Activated T-cell treated with anti-CD3 and anti-CD28 coated beads for 24 hours (primary cell): ENCODE measurements at regions not wholly inside any gene's neighbourhood (a gene's known extent, or its start where the extent isn't known, plus 50 kb on each side); places are given as distances from the start of the nearest gene placed in this dataset.

Experiments used
- DNase-seq: peaks from one replicate; pipeline ENCODE4 v3.0.0-alpha.2; 2020; ENCODE audit warnings: low read depth

DNA sequence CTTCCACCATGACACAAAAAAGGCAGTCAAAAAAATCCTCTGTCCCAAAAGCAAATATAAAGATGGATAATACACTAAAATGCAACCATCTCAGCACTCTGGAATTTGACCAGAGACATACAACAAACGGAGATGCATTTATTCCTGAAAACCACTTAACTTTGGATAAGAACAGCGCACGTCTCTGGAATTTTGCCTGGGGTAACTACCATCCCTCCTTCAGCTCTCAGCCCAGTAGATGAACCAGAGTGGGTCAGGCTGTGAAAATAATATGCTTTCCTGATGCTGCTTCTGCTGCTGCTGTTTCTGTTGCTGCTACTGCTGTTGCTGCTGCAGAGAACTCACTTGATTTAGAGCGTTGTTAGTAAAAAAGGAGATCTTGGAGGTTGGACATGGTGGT is 133.8 kb upstream of the ACVR2A start:
- no peak for DNase-seq

DNA sequence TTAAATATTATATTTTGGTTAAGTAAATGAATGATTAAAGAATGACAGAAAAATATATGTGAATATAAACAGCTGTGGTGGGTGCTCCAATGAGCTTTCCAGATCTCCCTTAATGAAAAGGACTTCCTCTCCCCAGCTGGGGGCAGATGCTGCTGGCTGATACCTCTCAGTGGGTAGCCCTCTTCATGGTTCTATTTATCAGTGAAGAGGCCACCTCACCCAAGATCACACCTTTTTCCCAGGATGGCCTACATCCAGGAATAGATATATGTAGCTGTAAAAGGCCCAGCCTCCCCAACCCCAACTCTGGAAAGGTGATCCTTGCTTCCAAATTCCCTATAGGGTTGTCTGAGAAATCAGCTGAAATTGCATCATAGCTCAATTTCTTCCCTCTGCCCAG is 135.2 kb upstream of the ACVR2A start:
- no peak for DNase-seq

- DNase-seq = no peak
Observed at GRCh38 chr2:147703171-147703570, 141.7 kb upstream of the ACVR2A start.

GRCh38 chr2:147698166-147698565 is 146.7 kb upstream of the ACVR2A start:
- no peak for DNase-seq

DNA sequence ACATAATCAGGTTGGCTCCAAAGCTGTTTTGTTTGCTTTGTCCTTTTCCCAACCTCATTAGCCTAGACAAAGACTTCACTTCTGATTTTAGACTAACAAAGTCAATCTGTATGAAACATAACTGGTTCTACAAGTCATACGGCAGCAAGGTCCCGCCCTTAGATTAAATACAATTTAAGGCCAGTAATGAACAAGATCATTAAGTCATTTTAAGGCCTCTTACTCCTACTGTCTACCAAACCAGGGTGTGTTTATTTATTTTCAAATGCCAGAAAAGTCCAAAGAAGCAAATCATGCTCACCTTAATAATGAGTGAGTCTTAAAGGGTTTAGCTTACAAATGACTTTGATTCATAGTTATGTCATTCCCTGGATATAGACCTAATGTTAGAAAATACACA is 148.4 kb upstream of the ACVR2A start:
- no peak for DNase-seq

DNA sequence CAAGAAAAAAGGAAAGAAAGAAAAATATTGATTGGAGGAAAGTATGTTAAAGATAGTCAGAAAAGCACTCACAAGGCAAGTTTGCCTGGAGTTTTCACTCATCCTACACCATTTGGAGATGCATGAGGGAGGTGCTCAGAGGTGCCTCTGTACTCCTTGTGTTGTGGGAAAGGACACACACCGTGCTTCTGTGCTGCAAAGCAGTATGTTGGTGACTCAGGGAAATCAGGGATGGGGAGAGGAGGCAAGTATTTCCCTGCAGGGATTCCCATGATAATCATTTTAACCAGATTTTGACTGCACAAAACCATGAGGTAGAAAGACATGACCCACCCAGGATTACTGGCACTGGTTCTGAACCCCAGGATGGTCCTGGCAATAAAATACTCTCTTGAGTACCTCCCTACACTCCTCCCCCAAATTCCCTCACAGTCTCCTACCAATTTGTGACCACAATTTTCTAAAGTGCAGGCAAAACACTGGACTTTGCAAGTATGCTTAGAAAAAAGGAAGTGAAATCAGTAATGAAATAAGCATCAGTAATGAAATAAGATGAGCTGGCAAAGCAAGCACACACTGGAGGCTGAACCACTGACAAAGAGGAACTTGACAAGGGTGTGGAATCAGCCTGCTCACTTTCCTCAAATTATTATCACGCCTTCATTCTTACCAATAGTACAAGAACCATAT is 155.5 kb upstream of the ACVR2A start:
- no peak for DNase-seq

DNA sequence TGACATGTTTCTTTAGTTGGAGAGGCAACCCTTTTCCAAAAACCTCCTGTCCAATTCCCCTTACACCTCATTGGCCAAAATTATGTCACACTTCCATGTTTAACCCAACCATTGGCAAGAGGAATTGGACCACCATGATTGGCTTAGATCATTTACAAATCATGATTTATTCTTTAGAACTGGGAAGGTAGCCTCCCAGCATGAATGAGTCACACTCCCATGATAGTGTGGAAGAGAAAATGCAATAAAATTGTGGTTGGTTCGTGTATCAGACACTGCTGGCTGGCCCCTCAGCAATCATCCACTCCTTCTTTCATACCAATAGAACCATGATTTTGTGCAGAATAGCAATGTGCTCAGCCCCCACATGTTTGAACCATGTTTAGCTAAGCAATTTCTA is 156.6 kb upstream of the ACVR2A start:
- DNase-seq = no peak

- no peak for DNase-seq
Observed at GRCh38 chr2:147686365-147686764, 158.5 kb upstream of the ACVR2A start.

GRCh38 chr2:147684903-147685302 is 159.9 kb upstream of the ACVR2A start:
- no peak for DNase-seq

DNA sequence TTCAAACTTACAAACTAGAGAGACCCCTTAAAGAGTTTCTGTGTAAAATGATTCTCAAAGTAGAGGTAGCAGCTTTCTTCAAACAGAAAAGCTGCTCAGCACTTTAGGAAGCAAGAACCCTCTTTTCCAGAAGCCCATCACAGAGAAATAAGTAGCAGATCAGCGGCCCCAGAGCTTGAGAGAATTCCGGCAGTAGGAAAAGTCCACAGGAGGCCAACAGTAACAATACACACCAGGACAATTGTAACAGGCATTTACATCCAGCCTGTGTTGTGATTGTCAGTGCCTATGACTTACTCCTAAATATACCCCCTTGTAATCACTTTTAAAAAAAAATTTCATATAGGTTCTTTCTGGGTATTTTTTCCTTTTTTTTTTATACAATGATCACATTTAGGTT is 161.4 kb upstream of the ACVR2A start:
- no peak for DNase-seq

DNA sequence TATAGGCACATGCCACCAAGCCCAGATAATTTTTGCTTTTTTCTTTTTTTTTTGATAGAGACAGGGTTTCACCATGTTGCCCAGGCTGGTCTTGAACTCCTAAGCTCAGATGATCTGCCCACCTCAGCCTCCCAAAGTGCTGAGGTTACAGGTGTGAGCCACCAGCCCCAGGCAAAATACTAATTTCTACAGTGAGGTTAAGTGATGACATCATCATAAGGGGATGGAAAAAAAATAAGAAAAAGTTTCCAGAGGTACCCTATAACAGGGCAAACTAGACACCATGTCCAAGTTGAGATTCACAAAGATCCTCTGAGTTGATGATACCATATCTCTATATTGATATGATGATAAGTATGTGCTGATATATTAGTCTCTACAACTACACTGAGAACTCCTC is 163.7 kb upstream of the ACVR2A start:
- DNase-seq = no peak

DNA sequence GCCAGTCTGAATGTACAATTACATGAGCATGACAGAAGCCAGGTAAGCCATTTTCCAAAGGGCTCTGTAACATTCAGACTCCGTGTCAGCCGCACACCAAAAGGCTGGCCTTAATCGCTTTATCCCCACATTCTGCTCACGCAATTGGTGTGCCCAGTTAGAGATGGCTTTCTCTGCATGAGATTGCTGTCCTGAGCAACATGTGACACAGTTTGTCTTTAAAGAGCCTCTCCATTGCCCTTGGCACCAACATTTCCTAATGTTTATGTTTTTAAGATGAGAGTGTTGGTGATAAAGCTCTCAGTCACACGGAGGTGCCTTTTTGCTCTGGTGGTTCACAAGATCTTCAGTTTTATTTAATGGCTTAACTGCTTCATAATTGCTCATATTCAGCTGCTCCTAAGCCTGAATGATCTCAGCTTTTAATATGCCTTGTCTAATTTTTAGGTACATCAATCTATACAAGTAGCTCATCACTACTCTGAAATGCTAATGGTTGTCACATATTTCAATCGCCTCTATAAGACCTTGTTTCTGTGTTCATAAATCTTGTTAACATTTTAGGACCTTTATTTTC is 164.8 kb upstream of the ACVR2A start:
- DNase-seq = no peak

DNA sequence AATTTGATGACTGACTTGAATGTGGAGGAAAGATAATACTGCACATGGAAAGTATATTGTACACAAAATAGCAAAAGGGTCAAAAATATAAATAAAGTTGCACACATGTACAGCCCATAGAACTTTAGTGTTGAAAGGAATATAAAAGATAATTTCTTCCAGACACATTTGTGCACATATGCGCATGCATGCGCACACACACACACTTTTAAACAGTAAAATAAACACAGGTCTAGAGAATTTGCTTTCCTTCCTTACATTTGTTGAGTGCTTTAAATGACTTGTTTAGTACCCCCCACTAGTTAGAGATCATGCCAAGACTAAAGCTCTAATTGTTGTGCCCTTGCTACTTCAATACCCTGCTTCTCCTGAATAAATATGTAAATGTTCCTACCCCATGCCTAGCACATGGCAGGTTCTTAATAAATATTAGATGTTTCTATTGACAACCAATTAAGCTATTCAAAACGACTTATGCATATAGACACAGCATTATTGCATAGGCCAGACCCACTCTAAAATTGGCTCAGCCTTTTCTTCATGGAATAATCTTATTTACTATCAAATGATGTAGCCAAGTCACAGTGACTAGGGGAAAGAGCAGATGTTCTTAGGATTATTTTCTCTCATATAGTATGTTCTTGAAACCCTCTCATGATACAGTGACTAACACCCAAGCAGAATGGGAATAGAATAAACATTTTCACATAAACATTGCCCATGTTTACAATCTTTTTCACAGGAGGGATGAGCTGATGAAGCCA is 165.5 kb upstream of the ACVR2A start:
- no peak for DNase-seq

GRCh38 chr2:147665105-147665504 is 179.7 kb upstream of the ACVR2A start:
- no peak for DNase-seq

DNA sequence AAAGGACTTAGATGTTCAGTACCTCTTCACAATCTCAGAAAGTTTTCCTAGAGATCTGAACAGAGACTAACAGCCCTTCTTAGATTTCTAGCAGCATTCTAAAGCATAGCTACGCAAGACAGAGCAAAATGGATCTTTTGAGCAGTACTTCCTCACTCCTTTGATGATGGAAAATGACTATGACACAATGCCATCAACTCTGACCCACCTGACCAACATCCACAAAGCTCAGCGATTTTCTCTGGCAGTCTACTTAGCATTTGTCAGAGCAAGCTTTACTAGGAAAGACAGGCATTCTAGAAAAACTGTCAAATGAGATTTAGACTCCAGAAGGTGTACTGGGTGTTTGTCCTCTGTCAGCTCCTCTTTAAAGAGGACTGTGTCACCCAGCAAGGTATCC is 180.9 kb upstream of the ACVR2A start:
- DNase-seq = no peak

DNA sequence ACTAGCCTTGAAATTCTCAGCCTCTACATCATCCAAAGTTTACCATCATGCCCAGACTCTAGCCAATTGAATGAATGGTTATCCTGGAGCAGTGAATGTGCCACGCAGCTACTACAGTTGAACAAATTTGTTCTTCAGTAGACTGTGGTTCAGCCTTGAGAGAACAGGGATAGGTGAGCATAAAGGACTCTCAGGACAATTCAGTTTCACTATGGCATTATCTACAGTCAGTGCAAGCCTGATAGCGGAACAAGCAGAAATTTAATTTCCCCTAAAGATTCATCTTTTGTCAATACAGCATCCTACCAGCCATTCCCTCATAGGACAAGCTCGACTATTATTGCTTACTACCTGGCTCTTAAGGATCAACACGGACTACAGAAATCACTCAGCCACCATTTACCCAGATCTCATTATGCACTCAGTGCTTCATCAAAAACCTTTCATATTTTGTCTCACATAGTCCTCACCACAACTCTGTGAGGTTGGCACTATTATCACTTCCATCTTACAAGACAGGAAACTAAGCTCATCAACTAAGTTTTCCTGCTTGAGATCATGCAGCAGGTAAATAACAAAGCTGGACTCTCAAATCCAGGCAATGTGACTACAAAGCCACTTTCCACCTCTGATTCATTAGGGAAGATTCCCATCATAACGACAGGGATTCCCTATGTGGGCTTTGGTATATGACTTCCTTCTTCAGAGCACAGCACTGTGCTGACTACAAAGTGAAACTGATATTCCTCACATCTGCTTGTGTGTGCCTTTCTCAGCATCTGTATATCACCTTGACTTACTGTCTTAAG is 181.5 kb upstream of the ACVR2A start:
- DNase-seq = no peak

- no peak for DNase-seq
Observed at GRCh38 chr2:147662221-147662620, 182.6 kb upstream of the ACVR2A start.

GRCh38 chr2:147660680-147661079 is 184.1 kb upstream of the ACVR2A start:
- DNase-seq = no peak

GRCh38 chr2:147659051-147659450 is 185.8 kb upstream of the ACVR2A start:
- DNase-seq = no peak

GRCh38 chr2:147657086-147658000 is 187.5 kb upstream of the ACVR2A start:
- no peak for DNase-seq

- no peak for DNase-seq
Observed at GRCh38 chr2:147649998-147650397, 194.8 kb upstream of the ACVR2A start.

GRCh38 chr2:147649286-147649685 is 195.5 kb upstream of the ACVR2A start:
- no peak for DNase-seq
